OCI-M2 (cell line): ENCODE measurements at regions not wholly inside any gene's neighbourhood (a gene's known extent, or its start where the extent isn't known, plus 50 kb on each side); places are given as distances from the start of the nearest gene placed in this dataset.
"Not testable (repeated sequence)": the region's sequence is repeated elsewhere in the genome, so short reads cannot be mapped to it uniquely, and the experiment has no call there.

Experiments
- DNase-seq: peaks from one replicate; lab custom pipeline; 2025; ENCODE audit not compliant: unreplicated experiment; lab: John Stamatoyannopoulos, UW

DNA sequence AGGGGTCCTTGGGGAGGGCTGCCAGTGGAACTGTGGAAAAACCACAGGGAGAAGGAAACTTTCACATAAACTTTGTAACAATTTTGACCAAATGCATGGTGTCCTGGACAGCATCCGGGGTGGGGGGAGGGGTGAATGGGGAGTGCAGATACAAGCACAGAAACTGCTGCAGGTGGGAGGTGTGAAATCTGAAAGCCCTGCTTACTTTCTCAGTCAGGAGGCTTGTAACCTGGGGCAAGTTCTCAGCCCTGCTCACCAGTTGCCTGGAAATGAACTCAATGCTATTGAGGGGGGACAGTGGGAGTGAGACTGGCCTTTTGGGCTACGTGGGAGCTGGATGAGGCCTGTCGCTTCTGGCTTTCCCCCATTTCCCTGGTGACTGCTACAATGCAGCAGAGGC, 694.5 kb upstream of the ZNF608 start:
- no peak for DNase-seq

DNA sequence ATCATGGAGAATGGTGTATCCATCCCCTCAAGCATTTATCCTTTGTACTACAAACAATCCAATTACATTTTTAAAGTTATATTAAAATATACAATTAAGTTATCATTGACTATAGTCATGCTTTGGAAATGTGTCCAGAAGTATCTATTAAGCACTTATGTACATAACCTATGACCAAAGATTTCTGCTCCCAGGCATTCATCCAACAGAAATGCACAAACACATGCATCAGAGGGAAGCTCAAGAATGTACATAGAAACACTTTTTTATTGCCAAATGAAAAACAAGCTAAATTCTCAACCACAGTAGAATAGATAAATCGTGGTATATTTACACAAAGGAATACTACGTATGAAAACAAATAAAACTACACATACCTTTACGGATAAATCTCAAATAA, 700.5 kb upstream of the ZNF608 start:
- DNase-seq: no peak

DNA sequence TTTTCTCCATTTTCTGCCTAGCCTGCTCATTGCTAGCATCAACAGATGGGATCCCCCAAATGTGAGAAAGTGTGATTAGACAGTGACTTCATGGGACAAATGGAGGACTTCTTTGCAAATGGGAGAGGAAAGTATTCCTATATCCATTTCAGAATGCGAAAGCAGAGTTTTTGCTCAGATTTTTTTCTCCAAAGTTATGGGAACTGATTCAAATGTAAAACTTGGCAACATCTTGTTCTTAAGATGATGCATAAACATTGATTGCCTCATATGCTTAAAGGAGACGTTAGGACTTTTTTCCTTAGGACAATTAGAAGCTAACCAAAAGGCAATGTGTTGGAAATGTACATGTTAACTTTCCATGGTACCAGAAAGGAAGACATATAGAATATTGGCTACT, 704.3 kb upstream of the ZNF608 start:
- DNase-seq: no peak

DNA sequence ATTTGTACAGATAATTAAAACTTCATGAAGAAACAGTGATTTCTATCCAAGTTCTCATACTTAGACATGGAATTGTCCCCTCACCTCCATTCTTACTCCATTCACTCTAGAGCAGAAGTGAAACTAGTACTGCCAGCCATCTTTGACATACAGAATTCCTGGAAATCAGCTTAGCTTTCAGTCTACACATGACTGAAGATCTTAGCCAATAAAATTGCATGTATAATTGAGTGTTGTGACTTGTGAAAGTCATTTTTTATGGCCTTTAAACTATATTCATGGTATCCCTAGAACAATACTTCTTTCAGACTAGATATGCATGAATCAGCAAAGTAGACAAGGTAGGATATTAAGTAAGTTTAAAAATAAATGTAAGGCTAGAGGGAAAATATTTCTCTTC, 705.2 kb upstream of the ZNF608 start:
- no peak for DNase-seq

GRCh38 chr5:125452991-125453390, 706.6 kb upstream of the ZNF608 start:
- DNase-seq: no peak

GRCh38 chr5:125455041-125455440, 708.6 kb upstream of the ZNF608 start:
- DNase-seq: no peak

DNA sequence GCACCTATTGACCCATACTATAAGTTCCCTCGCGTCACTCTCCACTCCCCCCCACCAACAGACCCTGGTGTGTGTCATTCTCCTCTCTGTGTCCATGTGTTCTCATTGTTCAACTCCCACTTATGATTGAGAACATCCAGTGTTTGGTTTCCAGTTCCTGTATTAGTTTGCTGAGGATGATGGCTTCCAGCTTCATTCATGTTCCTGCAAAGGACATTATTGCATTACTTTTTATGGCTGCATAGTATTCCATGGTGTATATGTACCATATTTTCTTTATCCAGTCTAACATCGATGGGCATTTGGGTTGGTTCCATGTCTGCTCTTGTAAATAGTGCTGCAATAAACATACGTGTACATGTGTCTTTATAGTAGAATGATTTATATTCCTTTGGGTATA, 709.6 kb upstream of the ZNF608 start:
- not testable (repeated sequence) for DNase-seq

GRCh38 chr5:125457617-125458016, 711.2 kb upstream of the ZNF608 start:
- no peak for DNase-seq

GRCh38 chr5:125458949-125459348, 712.5 kb upstream of the ZNF608 start:
- not testable (repeated sequence) for DNase-seq

DNA sequence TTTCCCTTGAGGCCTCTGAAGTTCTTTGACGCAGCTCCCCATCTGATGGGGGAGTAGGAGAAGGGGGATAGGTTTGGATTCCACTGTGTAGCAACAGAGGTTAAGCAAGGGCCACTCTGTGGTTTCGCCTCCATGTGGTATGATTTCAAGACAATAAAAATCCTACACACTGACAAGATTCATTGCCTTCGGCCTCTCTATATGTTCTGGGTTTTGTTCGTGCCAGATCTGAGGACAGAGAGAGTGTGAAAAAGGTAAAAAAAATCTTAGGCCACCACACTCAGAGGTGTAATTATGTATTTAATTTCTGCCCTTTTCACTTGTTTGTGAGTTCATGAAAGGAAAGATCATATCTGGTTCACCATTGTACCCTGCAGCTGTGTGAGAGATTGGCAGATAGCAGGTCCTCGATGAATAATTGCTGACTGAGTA, 715.2 kb upstream of the ZNF608 start:
- DNase-seq: no peak

GRCh38 chr5:125463466-125464092, 717.1 kb upstream of the ZNF608 start:
- no peak for DNase-seq

DNA sequence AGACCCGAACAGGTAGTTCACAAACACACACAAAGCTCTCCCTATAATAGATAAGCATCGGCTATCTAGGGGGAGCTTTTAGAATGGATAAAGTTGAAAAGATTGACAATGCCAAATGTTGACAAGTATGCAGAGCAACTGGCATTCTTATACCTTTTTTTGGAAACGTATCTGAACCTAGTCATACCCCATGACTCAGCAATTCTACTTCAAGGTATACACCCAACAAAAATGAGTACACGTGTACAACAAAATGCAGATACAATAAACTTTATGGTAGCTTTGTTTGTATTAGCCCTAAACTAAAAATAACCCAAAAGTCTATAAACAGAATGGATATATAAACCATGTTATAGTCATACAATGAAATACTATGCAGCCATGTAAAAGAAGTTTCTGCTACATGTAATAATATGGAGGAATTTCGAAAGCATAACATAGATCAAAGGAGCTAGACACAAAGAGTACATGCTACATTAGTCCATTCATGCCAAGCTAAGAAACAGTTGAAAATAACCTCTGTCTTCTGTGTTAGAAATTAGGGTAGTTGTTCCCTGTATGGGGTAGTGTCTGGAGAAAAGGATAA, 718.5 kb upstream of the ZNF608 start:
- DNase-seq: no peak

DNA sequence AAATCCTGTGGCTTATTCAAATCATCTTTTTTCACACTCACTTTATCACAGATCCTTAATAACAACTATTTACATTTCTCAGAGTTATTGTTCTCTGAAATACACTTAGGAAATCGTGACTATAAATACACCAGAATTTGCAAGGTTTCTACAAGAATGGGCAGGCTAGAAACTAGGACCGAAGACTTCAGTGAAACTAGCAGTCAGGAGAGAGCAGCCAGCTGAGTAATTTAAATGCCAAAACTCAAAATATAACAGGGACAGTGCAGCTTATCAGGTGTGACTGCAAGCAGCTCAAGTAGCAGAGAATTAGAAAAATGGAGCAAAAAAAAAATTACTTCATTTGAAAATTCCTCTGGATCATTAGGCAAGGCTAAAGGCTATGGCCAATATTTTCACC, 719.3 kb upstream of the ZNF608 start:
- DNase-seq: no peak

- no peak for DNase-seq
Measured at GRCh38 chr5:125467222-125467621, 720.8 kb upstream of the ZNF608 start.

- DNase-seq: no peak
Measured at GRCh38 chr5:125470280-125470902, 724.0 kb upstream of the ZNF608 start.

- no peak for DNase-seq
Measured at GRCh38 chr5:125476901-125477585, 730.6 kb upstream of the ZNF608 start.

- DNase-seq: no peak
Measured at GRCh38 chr5:125477586-125477975, 731.1 kb upstream of the ZNF608 start.

DNA sequence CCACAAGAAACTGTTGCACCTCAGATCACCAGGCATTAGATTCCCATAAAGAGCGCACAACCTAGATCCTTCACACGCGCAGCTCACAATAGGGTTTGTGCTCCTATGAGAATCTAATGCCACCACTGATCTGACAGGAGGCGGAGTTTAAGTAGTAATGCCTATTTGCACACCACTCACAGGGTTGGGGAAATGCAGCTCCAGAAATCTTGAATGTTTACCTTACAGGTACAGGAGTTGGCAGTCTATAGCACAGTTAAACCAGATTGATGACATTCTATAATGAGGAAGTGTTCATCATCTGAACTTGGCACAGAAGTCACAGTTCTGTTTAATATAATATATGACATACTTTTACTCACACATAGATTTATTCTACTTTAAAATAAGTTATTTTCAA, 732.2 kb upstream of the ZNF608 start:
- no peak for DNase-seq

DNA sequence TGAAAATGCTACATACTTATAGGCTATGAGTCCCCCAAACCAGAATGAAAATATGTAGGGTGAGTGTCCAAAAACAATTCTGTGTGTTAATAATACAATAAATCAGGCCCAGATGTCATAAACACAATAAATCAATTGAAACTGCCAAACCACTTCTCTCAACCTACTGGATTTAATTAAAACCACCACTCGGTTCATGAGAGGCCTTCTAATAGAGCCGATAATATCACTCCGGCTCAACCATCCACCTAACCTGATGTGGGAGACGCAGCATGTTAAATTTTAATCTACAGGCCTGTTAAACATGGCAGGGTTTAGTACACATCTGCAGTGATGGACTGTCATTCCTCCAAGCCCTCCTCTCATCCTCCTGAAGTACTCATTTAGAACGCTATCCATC, 734.5 kb upstream of the ZNF608 start:
- no peak for DNase-seq

DNA sequence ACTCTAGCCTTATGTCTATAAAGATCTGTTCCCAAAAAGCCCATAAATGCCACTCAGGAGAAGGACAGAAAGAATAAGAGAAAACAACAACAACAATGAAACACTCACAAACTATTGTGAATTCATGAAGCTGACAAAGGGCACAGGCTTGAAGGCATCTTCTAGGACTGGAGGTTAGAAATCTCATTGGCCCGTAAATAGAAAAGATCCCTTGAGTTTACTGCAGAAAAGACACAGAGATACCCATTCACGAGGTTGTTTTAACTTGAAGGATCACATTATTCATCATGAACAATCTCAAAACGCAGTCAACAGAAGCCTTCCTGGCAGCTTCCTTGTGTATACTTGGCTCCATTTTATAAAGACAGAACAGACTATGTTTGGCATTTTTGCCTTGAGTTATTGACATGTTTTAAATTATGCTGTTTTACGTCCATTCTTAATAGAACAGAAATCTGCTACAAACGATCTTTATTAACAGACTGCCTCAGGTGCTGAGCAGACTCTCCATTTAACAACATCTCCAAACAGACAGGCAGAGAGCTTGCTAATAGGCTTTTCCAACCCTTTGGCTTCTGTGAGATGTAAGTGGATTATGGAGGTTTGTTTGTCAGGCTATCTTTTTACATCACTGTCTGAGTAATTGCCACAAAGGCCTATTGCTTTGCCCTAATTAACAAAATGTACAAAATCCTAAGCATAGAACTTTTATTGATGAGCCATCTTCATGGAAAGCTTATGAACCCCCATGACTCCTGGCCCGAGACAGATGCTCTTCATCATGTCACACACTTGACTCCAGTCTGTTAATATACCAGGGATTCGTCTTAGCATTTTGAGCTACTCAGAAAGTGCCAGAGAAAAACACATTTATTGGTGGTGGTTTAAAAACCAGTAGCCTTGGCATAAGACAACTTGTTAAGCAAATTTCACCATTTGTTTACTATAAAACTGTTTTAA, 735.3 kb upstream of the ZNF608 start:
- DNase-seq: no peak

- no peak for DNase-seq
Measured at GRCh38 chr5:125483609-125484008, 737.2 kb upstream of the ZNF608 start.
